ENCODE measurements at regions not wholly inside any gene's neighbourhood (a gene's known extent, or its start where the extent isn't known, plus 50 kb on each side); places are given as distances from the start of the nearest gene placed in this dataset.

GRCh38 chr18:22470248-22471235 lies 52.8 kb upstream of the CTAGE1 start:
- no TSS peak for BruUV-seq (replicated peaks)
- in situ Hi-C loops (cut with MboI), result no loop called here
- TF ChIP-seq SMAD1 (IDR thresholded peaks at IDR 0.05; ENCODE audit: low read depth, partially characterized antibody) (no peak), NR2C2 (IDR thresholded peaks at IDR 0.05; ENCODE audit: borderline replicate concordance, control insufficient read depth, insufficient read length, low read depth) (no peak), HDAC2 (IDR thresholded peaks at IDR 0.05) (no peak), SIN3A (IDR thresholded peaks at IDR 0.05; ENCODE audit: low read depth, low read length) (no peak), CHD4 (IDR thresholded peaks at IDR 0.05) (no peak), CEBPZ (IDR thresholded peaks at IDR 0.05; ENCODE audit: low read depth, low read length) (no peak), TCF7 (IDR thresholded peaks at IDR 0.05; ENCODE audit: borderline replicate concordance) (no peak), POLR2AphosphoS2 (IDR thresholded peaks at IDR 0.05; ENCODE audit: low read depth, low read length) (no peak), TBL1XR1 (IDR thresholded peaks at IDR 0.05; ENCODE audit: low read depth, low read length) (no peak), MXI1 (IDR thresholded peaks at IDR 0.05; ENCODE audit: low read depth, low read length) (no peak), NR2F1 (conservative IDR thresholded peaks at IDR 0.05) (no peak), MEF2B (IDR thresholded peaks at IDR 0.05; ENCODE audit: partially characterized antibody, poor library complexity, severe bottlenecking) (no peak), POU2F2 (IDR thresholded peaks at IDR 0.05; ENCODE audit: borderline replicate concordance, low read depth, low read length) (no peak), RUNX3 (IDR thresholded peaks at IDR 0.05; ENCODE audit: low read length) (no peak), MYC (IDR thresholded peaks at IDR 0.05; ENCODE audit: insufficient read depth, insufficient read length, insufficient replicate concordance, low read length, severe bottlenecking) (no peak), PRDM15 (CRISPR knock-in tag; IDR thresholded peaks at IDR 0.05) (no peak)

More at GRCh38 chr18:22470248-22471235, 52.8 kb upstream of the CTAGE1 start:
- no peak overlapping the region for H3K27ac ChIP-seq (ENCODE audit: control insufficient read depth, insufficient read depth)
- ChIA-PET RAD21 (ENCODE audit: unreplicated experiment) (no interaction called here), SMC1A (ENCODE audit: uncharacterized antibody, unreplicated experiment) (no interaction called here), POLR2A (no interaction called here), CTCF (no interaction called here)
- DNase-seq (ENCODE audit: low read depth, low spot score) (no peak), FAIRE-seq (no peak), ATAC-seq (no peak)
- H3K79me2 ChIP-seq (ENCODE audit: control insufficient read depth, insufficient read depth, low read length), result no peaks in the 10 kb centered on the region
- no peaks in the 10 kb centered on the region for H3K36me3 ChIP-seq (ENCODE audit: control insufficient read depth in 2 of 2, insufficient read depth in 2 of 2, low read length in 1 of 2)
- H2AFZ ChIP-seq (ENCODE audit: control insufficient read depth, low read depth, low read length), result no peak overlapping the region
- 25% methylated on average over 12 of the region's 12 CpGs for WGBS (ENCODE audit: insufficient coverage, insufficient replicate concordance, low lambda C conversion rate, missing lambda C conversion rate)
- intact Hi-C loops (cut with micrococcal nuclease; ENCODE audit: unreplicated experiment), result no loop called here
- no peak overlapping the region for H3K4me2 ChIP-seq (ENCODE audit: control insufficient read depth, insufficient read depth)
- H3K4me3 ChIP-seq, result no peak overlapping the region
- no peaks in the 10 kb centered on the region for H4K20me1 ChIP-seq (ENCODE audit: control insufficient read depth, insufficient read depth)
- H3K27me3 ChIP-seq (replicated peaks in 1 of 2; ENCODE audit: control insufficient read depth in 2 of 2, insufficient read depth in 2 of 2, low read length in 1 of 2), result no peaks in the 10 kb centered on the region; a peak in 1 of 4 replicates
- H3K9me3 ChIP-seq (replicated peaks; ENCODE audit: control insufficient read depth, insufficient read depth, low read length), result no peaks in the 10 kb centered on the region
- no peak overlapping the region for H3K9ac ChIP-seq (ENCODE audit: control insufficient read depth, insufficient read depth, low read length)
- no peaks in the 10 kb centered on the region for H3K4me1 ChIP-seq (ENCODE audit: control insufficient read depth, insufficient read depth, low read length)

Data from GM12878 (cell line).